ENCODE measurements at regions not wholly inside any gene's neighbourhood (a gene's known extent, or its start where the extent isn't known, plus 50 kb on each side); places are given as distances from the start of the nearest gene placed in this dataset.
"Not testable (repeated sequence)": the region's sequence is repeated elsewhere in the genome, so short reads cannot be mapped to it uniquely, and the experiment has no call there.

DNA sequence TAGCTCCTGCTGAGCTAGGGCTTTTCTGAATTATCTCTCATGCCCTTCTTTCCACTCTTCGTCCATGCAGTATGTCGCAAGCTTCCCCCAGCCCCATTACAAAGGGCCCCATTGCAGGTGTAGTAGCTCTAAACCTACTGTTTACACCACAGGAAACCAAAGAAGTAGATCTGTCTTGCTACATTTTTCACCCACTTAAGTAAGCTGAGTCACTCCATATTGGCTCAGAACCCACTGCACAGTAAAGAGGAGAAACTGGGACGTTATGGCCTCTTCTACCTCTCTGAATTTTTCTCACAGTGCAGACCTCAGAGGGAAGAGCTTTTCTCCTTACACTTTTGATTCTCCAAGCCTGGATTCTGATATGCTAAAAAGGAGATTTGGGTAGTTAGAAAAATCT, 200.2 kb downstream of the SMARCA1 start:
- Mint-ChIP-seq H3K4me1 (ENCODE audit: unreplicated experiment) (no peaks in the 10 kb centered on the region), H3K36me3 (no peaks in the 10 kb centered on the region), H3K4me3 (no peak overlapping the region), H3K9me3 (no peaks in the 10 kb centered on the region), H3K27me3 (no peaks in the 10 kb centered on the region), H3K27ac (no peak overlapping the region)
- TF ChIP-seq, protein P1, sequence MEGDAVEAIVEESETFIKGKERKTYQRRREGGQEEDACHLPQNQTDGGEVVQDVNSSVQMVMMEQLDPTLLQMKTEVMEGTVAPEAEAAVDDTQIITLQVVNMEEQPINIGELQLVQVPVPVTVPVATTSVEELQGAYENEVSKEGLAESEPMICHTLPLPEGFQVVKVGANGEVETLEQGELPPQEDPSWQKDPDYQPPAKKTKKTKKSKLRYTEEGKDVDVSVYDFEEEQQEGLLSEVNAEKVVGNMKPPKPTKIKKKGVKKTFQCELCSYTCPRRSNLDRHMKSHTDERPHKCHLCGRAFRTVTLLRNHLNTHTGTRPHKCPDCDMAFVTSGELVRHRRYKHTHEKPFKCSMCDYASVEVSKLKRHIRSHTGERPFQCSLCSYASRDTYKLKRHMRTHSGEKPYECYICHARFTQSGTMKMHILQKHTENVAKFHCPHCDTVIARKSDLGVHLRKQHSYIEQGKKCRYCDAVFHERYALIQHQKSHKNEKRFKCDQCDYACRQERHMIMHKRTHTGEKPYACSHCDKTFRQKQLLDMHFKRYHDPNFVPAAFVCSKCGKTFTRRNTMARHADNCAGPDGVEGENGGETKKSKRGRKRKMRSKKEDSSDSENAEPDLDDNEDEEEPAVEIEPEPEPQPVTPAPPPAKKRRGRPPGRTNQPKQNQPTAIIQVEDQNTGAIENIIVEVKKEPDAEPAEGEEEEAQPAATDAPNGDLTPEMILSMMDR (conservative IDR thresholded peaks at IDR 0.05), result no peak
- DNase-seq (ENCODE audit: extremely low spot score, unreplicated experiment), result no peak

DNA sequence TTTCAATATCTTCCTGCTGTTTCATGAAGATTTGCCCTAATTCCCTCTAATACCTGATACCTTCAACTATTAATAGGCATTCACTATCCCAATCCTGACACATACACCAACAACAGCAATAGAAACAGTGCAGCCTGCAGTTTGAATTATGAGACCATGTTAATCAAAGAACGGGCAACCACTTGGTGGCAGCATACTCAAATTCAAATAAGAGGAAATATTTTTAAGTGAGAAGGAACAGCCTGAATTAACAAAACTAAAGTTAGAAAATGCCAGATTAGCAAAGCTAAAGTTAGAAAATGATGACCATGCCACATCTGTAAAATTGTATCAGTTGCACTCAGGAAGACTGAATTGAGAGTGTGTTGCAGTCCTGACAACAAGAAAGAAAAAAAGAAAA, 204.9 kb downstream of the SMARCA1 start:
- H3K27me3 Mint-ChIP-seq, result no peaks in the 10 kb centered on the region
- no peak overlapping the region for H3K27ac Mint-ChIP-seq
- TF ChIP-seq, protein P1 (conservative IDR thresholded peaks at IDR 0.05), result peak; percentile 64
- no peak for DNase-seq (ENCODE audit: extremely low spot score, unreplicated experiment)
- H3K9me3 Mint-ChIP-seq, result no peaks in the 10 kb centered on the region
- no peaks in the 10 kb centered on the region for H3K4me1 Mint-ChIP-seq (ENCODE audit: unreplicated experiment)
- H3K4me3 Mint-ChIP-seq, result no peak overlapping the region
- no peaks in the 10 kb centered on the region for H3K36me3 Mint-ChIP-seq

- peaks cover 4% of the 10 kb centered on the region for H3K36me3 Mint-ChIP-seq
- H3K27ac Mint-ChIP-seq, result no peak overlapping the region
These were observed 206.8 kb downstream of the SMARCA1 start for GRCh38 chrX:129316461-129316860.

GRCh38 chrX:129310000-129310399, 213.3 kb downstream of the SMARCA1 start:
- Mint-ChIP-seq H3K4me1 (ENCODE audit: unreplicated experiment) (no peaks in the 10 kb centered on the region), H3K27ac (no peak overlapping the region), H3K9me3 (no peaks in the 10 kb centered on the region), H3K27me3 (no peaks in the 10 kb centered on the region), H3K36me3 (peaks cover 8% of the 10 kb centered on the region), H3K4me3 (no peak overlapping the region)
- DNase-seq (ENCODE audit: extremely low spot score, unreplicated experiment), result no peak
- TF ChIP-seq, protein P1 (conservative IDR thresholded peaks at IDR 0.05), result no peak

More at GRCh38 chrX:129316461-129316860, 206.8 kb downstream of the SMARCA1 start:
- no peaks in the 10 kb centered on the region for H3K4me1 Mint-ChIP-seq (ENCODE audit: unreplicated experiment)
- no peak overlapping the region for H3K4me3 Mint-ChIP-seq
- TF ChIP-seq, protein P1 (conservative IDR thresholded peaks at IDR 0.05), result no peak
- H3K27me3 Mint-ChIP-seq, result no peaks in the 10 kb centered on the region
- H3K9me3 Mint-ChIP-seq, result no peaks in the 10 kb centered on the region
- no peak for DNase-seq (ENCODE audit: extremely low spot score, unreplicated experiment)

DNA sequence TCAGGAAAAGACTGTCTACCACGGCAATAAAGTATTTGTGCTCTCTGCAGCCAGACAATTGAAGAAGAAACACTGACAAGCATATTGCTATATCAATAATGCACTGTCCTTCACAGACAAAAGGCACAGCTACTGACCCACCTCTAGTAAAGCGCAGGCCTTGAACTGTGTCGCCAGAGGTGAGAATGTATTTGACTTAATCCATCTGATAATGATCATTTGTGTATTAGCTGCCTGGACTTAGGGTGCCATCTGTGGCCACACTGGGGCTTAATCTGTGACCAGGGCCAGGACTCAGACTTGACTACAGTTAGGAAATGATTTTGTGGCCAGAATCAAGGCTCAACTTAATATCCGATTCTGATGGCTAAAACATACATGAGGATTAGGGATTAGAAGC, 260.4 kb downstream of the SMARCA1 start:
- no peak for DNase-seq (ENCODE audit: extremely low spot score, unreplicated experiment)
- Mint-ChIP-seq H3K27ac (no peak overlapping the region), H3K9me3 (peaks cover 5% of the 10 kb centered on the region), H3K4me1 (ENCODE audit: unreplicated experiment) (no peaks in the 10 kb centered on the region), H3K4me3 (no peak overlapping the region), H3K27me3 (no peaks in the 10 kb centered on the region), H3K36me3 (peaks cover 4% of the 10 kb centered on the region)
- TF ChIP-seq, protein P1 (conservative IDR thresholded peaks at IDR 0.05), result no peak

- H3K4me1 Mint-ChIP-seq (ENCODE audit: unreplicated experiment); DNase-seq (ENCODE audit: extremely low spot score, unreplicated experiment); H3K9me3 Mint-ChIP-seq; H3K4me3 Mint-ChIP-seq; H3K27ac Mint-ChIP-seq; H3K27me3 Mint-ChIP-seq; H3K36me3 Mint-ChIP-seq: not testable (repeated sequence)
These were observed 267.8 kb downstream of the SMARCA1 start for GRCh38 chrX:129255516-129255915.

Measured in type B pancreatic cell (in vitro differentiated cells).